OCI-LY3 (cell line): ENCODE measurements at regions not wholly inside any gene's neighbourhood (a gene's known extent, or its start where the extent isn't known, plus 50 kb on each side); places are given as distances from the start of the nearest gene placed in this dataset.

ENCODE experiments used
- CTCF ChIP-seq: fragments of 200-600, 300-600 bp; sonication (generic); IDR thresholded peaks from 2 replicates; pipeline ENCODE4 v1.5.1; 2014; ENCODE audit warnings: antibody characterized with exemption, low read length, low read depth
- EZH2phosphoT487 ChIP-seq: fragments of 200-600 bp; shearing (Covaris generic); IDR thresholded peaks from 2 replicates; pipeline ENCODE4 v1.6.1; 2018; ENCODE audit warnings: antibody characterized with exemption, mixed run types, low read depth

- TF ChIP-seq CTCF = no peak
- TF ChIP-seq EZH2phosphoT487 = no peak
These were observed 356.2 kb downstream of the GJA1 start for GRCh38 chr6:121791396-121792315.
